CD4-positive, alpha-beta T cell treated with Interleukin-12 subunit alpha and Interleukin-12 subunit beta, for 1 hour (primary cell): ENCODE measurements at regions not wholly inside any gene's neighbourhood (a gene's known extent, or its start where the extent isn't known, plus 50 kb on each side); places are given as distances from the start of the nearest gene placed in this dataset.

ENCODE experiments used
- DNase-seq: peaks from one replicate; pipeline ENCODE4 v3.0.0-alpha.2; 2020

DNA sequence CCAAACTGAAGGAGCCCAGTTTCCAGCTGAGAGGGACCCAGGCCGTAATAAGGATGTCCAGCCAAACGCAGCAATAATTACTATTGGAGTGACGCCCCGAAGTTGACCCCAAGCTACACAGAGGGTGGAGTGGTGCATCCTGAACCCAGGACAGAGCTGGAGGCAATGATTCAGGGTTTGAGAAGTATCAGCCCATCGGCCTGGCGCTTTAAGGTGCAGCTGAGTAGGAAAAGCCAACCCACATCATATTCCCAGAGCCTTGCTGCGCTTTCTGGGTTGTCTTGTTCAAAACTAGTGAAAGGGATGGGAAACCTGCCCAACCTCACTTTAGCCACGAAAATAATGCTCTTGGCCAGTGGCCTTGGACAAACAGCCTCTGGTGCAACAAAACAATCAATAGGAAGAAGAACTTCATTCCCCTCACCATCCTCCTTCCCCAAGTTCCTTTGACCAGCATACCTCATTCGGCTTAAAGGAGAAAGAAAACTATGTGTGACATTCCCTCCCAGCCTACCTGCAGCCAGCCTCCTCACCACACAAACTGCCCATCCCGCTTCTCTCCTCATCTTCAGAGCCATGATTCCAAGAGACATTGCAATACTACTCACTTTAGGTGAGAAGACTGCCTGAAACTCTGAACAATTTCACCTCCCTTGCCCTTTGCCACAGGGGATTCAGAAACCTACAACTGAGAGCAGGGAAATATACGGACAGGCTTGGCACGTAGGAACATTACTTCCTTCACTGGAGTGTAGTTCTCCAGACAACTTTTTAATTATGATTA, 217.2 kb upstream of the MKLN1 start:
- no peak for DNase-seq

DNA sequence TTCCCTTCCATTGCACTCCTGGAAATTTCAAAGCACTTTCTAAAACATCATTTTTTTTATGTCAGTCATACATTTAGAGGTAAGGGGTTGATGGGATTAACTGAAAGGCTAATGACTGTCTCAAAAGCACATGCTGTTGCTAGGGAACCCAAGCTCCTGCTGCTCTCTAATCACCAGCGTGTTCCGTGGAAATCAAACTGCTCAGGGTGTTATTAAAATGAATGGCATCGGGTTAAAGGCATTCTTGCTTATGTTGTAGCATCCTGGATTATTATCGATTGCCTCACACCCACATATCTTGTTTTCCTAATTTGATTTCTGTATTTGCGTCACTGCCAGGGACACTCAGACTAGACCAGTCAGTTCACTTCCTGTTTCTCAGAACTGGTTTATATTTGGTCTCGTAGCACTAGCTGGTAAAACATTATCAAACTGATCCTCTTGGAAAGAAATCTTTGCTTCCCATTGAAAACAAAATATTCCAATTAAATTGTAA, 216.5 kb upstream of the MKLN1 start:
- DNase-seq = peak; percentile 52

DNA sequence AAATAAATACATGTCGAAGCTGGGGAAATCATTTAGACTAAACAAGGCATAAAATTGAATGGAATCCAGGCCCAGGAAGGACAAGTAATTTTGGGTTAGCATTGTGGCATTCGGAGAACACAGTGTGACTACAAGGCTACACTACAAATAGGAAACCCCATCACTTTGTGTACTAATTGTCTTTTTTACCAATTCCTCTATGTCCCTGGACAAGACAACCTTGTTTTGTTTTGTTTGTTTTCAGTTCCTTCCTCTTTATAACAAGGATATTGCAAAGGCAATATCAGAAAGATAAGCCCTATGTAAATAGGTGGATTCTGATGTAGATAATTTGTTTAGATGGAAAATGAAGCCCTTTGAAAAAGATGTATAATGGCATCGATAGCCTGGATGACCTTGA, 215.9 kb upstream of the MKLN1 start:
- DNase-seq = no peak

DNA sequence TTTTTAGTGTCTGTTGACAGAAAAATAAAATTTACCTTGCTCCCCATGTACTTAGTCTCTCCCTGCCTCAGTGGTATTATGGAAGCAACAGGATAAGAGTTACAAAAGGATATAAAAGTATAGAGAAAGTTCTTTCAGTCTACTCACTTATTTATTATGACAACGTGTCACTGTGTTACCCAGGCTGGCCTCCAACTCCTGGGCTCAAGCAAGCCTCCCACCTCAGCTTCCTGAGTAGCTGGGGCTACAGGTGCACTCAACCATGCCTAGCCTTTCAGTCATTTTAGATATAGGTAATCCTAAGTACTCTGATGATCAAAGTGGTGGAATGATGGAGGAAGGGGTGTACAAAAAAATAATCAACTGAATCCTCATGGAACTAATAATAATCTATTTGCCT, 215.2 kb upstream of the MKLN1 start:
- peak; percentile 18 for DNase-seq

DNA sequence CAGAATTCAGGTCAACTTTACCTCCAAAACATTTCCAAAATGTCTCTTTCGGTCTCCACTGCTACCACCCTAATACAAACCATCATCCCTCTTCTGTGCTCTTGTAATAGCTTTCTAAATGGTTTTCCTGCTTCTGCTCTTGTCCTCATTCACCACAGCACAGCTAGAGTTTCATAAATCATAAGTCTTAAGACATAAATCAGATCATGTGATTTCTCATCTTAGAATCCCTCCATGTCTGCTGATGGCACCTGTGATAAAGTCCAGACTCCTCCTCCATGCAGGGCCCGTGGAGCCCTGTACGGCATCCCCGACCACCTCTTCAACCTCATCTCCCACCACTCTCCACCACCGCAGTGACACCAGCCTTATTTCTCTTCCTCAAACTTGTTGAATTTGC, 212.3 kb upstream of the MKLN1 start:
- DNase-seq = no peak

DNA sequence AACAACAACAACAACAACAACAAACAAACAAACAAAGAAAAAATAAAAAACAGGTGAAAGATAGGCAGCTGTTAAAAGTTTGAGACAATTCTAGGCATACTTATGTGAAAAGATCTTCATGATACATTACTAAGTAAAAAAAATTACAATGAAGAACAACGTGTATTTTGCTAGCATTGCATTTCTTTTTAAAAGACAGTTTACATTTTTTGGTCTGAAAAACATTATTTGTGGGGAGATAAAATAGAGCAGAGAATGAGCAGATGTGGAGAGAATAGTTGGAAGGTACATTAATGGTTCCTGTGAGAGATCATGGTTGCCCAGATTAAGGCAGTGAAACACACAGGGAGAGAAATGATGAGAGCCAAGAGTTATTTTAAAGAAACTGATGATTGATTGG, 210.2 kb upstream of the MKLN1 start:
- DNase-seq = no peak

DNA sequence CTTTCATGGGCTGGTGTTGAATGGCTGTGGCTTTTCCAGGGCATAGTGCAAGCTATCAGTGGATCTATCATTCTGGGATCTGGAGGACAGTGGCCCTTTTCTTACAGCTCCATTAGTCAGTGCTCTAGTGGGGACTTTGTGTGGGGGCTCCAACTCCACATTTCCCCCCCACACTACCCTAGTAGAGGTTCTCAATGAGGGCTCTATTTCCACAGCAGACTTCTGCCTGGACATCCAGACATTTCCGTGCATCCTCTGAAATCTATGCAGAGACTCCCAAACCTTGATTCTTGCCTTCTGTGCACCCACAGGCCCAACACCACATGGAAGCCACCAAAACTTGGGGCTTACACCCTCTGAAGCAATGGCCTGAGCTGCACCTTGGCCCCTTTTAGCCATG, 208.3 kb upstream of the MKLN1 start:
- no peak for DNase-seq

DNA sequence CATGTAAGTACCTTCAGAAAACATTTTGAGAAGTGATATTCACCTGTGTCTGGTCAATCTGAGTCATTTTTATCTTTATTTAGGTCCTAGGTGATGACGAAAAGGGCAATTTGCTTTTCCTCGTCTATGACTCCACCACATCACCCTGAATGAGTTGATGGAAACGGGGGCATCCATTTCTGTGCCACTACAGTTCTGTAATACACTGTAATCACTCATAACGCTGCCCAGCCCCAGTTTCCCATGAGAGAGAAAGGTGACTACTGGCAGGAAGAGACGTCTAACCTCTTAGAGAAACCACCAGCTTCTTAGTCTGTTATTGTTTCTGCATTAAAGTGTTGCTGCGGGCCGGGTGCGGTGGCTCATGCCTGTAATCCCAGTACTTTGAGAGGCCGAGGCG, 205.3 kb upstream of the MKLN1 start:
- DNase-seq = no peak

DNA sequence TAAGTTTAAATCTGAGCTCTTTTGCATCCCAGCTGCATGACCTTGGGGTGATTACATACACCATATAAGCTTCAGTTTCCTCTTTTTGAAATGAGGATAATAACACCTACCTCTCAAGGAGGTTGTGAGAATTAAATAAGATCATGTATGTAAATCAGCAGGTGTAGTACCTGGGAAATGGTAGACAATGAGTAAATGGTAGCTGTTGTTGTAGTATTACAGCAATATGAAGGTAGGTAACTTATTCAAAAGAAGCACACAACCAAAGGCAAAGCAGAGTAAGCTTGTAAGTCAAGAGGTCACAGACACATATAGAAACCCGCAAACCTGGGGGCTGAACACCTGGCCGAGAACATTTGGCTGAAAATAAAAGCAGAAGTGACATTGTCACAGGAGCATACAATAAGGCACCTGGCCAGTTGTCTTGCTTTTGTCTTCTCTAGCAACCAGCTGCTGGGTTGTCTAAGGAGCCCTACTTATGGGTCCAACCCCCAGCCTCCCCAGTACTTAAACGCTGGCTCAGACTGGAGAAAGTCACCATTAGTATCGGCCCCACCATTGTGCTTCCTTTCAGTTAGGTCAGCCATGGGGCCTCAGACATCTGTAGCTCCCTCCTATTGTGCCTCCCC, 203.6 kb upstream of the MKLN1 start:
- DNase-seq = no peak

DNA sequence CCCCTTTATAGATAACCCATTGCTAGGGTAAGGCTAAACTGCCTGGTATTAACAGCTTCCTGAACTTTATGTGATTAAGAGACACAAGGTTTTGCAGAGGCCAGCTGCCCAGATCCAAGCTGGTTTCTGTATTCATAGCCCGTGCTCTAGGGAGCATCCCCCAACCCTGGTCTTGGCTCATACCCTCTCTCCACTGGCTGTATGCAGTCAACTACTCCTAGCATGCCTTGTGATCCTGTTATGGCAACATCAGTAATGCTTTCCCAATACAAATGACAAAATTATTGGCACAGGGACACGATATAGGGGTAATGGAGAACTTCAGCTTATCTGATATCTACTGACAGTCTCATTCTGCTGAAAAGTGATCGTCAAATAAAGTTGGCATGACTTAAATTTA, 202.8 kb upstream of the MKLN1 start:
- no peak for DNase-seq

DNA sequence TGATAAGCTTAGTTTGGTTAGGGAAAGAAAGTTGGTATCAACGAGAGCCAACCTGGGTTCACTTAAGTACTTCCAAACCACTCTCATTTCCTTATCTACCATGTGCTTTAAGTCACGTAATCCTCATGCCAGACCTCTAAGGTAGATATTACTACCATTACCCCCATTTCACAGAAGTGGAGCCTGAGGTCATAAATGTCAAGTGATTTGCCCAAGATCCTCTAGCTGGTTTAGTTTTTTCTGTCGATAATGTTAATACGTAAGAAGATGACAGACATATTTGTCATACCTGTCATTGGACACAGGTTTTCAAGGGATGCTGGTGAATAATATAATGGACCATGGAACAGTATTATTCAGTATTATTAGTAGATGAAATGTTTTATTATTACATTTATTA, 197.4 kb upstream of the MKLN1 start:
- no peak for DNase-seq

DNA sequence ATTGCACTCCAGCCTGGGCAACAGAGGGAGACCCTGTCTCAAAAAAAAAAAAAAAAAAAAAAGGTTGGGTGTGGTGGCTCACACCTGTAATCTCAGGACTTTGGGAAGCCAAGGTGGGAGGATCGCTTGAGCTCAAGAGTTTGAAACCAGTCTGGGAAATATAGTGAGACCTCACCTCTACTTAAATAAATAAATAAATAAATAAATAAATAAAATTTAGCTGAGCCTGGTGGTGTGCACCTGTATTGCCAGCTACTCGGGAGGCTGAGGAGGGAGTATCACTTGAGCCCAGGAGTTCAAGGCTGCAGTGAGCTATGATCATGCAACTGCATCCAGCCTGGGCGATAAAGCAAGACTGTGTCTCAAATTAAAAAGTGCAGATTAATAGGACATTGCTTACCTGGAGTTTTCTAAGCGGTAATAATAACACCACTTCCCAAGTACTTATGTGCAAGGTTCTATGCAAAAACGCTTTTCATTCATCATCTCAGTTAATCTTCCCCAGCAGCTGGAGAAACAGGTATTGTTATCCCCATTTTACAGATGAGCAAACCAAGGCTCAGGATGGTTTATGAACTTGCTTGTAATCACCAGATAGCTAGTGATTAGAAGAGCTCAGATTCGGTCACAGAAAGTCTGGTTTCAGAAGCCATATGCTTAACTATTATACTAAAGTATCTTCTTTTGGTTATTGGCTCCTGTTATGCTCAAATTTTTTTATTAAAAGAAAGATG, 196.5 kb upstream of the MKLN1 start:
- DNase-seq = no peak

DNA sequence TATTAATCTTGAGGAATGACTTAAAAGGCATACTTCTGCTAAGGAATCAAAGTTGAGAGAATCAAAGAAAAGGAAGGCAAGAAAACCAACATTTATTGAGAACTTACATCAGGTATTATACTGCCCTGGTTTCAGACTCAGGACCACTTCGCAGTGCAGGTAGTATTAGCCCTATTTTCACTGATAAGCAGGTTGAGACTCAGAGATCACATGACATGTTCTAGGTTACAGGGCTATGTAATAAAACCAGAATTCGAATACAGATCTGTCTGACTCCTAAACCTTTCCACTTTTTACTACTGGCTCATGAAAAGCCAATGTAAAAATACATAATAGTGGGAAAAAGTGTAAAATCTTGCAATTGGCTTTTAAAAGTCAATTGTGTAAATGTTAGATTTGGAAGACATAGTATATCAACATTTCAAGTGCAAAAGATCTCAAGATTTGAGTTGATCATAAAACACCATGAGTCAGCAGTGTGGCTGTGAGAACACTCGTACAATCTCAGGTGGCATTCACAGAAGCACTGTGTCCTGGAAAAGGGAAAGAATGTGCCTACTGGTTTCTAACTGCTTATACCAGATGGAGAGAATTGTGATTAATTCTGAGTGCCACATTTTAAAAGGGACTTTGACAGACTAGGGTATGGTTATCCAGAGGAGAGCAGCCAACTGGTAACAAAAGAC, 195.8 kb upstream of the MKLN1 start:
- no peak for DNase-seq

DNA sequence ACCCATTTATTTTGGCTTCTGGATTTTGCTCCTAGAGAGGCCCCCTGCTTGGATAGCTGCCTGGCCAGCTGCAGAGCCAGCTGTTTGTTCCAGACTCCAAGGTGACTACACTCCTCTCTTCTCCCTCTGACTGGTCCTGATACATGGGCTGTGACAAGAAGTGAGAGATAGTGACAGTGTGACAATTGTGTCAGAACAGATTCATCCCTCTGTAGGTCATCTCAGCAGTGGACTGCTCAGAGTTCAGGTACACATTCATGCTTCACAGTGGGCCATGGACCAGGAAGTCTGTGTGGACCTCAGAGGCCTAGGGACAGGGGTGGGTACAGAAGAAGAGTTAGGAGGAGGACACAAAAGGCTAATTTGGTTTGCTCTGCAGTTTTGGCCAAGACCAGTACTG, 188.2 kb upstream of the MKLN1 start:
- DNase-seq = no peak

DNA sequence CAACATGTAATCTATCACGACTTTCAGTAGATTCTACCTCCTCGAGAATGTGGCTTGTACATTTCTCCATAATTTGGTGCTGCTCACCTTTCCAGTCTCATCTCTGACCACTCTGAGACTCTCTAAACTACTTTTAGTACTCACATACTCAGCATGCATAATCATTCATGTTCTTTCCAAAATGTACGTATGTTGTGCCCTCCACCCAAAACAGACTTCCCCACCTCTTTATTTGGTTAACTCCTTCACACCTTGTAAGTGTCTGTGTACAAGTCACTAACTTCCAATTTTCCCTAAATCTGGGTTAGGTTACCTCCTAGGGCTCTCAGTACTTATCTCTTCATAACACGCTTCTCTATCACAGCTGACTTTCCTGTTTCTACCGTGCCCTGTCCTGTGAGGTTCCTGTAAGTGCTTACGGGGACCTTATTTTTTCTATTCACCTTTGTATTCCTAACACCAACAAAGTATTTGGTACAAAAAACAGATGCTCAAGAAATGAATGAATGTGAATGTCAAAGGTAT, 186.2 kb upstream of the MKLN1 start:
- no peak for DNase-seq

DNA sequence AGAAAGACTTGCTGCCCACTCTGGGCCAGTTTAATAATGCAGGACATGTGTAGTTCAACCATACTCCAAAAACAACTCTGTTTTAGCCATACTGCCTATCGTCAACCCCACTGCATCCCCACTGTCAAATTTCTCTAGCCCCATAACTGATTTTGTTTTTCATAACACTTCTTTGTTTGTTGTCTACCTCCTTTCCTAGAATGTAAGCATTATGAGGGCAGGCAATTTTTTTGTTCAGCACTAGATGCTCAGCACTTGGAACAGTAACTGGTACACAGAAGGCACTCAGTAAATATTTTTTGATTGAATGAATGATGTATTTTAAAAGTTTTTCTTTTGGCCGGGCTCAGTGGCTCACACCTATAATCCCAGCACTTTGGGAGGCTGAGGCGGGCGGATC, 183.8 kb upstream of the MKLN1 start:
- DNase-seq = no peak

DNA sequence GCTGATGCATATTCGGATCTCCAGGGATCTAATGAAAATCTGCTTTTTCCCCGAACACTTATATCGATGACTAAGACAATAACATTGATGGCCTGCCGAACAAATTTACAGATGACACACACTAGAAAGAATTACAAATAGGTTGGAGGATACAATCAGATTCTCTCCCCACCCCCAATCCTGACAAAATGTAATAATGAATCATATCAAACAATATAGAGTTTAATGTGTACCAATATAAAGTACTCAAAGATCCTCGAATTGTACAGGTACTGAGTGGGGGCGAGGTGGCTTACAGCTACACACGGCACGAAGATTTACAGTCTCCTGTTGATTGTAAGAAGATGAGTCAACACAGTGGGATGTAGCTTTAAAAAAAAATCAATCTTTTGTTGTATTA, 182.7 kb upstream of the MKLN1 start:
- DNase-seq = no peak

DNA sequence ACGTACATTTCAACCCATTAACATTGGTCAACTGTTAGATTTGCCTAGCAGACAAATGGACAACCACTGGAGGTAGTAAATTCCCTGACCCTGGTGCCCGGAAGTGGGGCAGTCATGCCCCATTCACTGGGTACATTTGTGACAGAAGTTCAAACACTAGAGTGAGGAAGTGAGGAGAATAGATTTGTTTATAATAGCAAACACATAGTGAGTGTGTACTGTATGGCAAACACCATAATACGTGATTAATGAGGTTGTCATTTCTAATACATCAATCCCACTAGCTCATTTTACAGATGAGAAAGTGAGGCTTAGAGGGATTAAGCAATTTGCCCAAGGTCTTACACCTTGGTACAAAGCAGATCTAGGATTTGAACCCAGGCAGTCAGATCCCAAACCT, 181.9 kb upstream of the MKLN1 start:
- DNase-seq = no peak

DNA sequence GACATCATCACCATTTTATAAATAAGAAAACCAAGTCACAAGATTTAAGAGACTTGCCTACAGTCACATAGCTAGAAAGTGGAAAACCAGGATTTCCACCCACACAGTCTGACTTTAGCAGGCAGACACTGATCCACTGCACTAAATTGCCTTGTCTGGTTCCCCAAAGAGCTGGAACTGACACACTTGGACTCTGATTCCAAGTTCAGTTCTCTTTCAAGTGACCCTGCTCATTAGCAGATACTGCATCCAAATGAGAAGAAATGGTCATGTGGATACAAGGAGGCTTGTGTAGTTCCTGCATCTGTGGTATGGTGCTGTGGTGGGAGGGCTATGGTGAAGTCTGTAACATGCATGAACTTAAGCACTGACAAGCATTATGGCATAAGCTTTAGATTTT, 180.1 kb upstream of the MKLN1 start:
- no peak for DNase-seq

DNA sequence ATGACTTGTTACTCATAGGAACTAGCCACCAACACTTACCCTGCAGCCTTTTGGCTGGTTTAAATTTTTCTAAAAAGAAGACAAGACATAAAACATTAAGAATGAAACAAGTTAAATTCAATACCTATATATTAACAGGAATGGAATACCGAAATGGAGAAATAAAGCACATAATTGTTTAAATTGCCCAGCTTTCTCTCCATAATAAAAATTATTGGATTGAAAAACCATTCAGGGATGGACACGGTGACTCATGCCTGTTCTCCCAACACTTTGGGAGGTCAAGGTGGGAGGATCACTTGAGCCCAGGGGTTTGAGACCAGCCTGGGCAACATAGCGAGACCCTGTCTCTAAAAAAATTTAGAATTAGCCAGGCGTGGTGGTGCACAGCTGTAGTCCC, 179.4 kb upstream of the MKLN1 start:
- DNase-seq = no peak

DNA sequence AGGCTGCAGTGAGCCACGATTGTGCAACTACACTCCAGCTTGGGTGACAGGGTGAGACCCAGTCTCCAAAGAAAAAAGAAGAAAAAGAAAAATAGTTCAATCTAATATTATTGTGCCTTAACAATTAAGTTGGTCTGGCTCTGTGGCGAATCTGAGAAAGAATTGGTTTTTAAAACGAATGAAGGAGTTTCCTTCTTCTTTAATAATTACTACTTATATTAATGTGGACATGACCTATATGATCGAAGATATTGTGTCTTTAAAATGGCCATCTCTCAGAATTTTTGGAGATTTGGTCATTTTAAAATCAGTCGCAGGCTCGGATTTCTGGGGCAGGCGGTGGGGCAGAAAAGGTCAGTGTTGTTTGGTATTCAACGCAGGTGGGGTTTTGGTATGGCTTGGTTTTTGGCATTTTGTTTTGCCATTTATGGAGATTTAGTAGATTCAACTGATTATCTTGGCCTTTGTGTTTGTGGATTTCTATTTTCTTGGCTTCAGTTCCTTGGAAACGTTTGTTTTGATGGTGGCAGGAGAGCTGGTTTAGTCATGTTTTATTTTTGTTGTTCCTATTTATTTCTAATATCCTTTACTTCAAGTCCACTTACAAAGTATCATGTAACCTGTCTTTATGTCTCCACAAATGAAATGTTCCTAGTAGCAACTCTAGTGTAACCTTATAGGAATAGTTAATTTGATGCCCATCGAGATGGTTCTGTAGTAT, 178.8 kb upstream of the MKLN1 start:
- no peak for DNase-seq

DNA sequence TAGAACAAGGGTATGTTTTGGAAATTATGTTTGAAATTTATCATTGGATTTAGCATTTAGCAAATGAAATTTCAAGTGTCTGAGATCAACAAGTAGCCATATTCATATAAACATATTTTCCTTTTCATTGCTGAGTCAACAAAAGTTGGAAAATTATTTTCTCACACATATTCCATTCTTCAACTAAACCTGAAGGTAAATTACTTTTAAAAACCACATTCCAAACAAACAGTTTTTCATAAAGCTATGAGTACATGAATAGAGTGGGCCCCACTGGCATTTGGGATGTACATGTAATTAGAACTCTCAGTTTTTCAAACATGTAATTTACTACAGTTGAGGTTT, 178.3 kb upstream of the MKLN1 start:
- DNase-seq = no peak

DNA sequence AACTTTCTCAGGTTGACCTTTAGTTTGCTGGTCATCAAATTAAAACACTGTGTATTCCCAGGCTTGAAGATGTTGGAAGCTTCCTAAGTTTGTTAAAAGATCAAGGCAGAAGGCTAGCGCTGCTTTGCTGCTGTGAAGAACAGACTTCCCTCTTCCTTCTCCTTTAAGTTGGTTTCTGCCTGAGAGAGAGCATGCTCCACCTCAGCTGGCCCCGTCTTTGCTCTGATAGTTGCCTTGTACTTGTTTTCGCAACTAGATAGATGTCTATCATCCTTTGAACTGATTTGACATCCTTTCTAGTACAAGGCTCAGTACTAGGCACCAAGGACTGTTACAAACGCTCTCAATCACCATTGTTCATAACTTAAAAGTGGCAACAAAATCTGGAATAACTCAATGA, 177.8 kb upstream of the MKLN1 start:
- DNase-seq = no peak
